Suprapubic skin (tissue), 4 donors: ENCODE measurements at regions not wholly inside any gene's neighbourhood (a gene's known extent, or its start where the extent isn't known, plus 50 kb on each side); places are given as distances from the start of the nearest gene placed in this dataset.
"Not testable (repeated sequence)": the region's sequence is repeated elsewhere in the genome, so short reads cannot be mapped to it uniquely, and the experiment has no call there.

Experiments
- DNase-seq, 2 donors: peaks; one replicate each; pipeline ENCODE4 v3.0.0-alpha.2; 2019; ENCODE audit warnings: low spot score in 2 of 2
- H3K27ac ChIP-seq: fragments of 200-600 bp; sonication (generic); one replicate; pipeline ENCODE4 v1.5.1; 2019
- H3K27me3 ChIP-seq: fragments of 200-600 bp; sonication (generic); one replicate; pipeline ENCODE4 v1.5.1; 2019
- H3K36me3 ChIP-seq: fragments of 200-600 bp; sonication (generic); one replicate; pipeline ENCODE4 v1.5.1; 2019
- H3K4me1 ChIP-seq: fragments of 200-600 bp; sonication (generic); one replicate; pipeline ENCODE4 v1.5.1; 2019
- H3K4me3 ChIP-seq: fragments of 200-600 bp; sonication (generic); one replicate; pipeline ENCODE4 v1.5.1; 2019; ENCODE audit warnings: mild to moderate bottlenecking
- H3K9me3 ChIP-seq: fragments of 200-600 bp; sonication (generic); one replicate; pipeline ENCODE4 v1.5.1; 2019
- CTCF ChIP-seq, 2 donors: fragments of 200-600 bp in 1 of 2; fragments of 450-650 bp in 1 of 2; sonication (generic) in 1 of 2; IDR thresholded peaks; one replicate each; pipeline ENCODE4 v1.5.1; 2016 to 2019; ENCODE audit warnings: antibody characterized with exemption in 2 of 2, mild to moderate bottlenecking in 1 of 2, moderate library complexity in 1 of 2
- EP300 ChIP-seq: sonication (generic); formaldehyde crosslinking; IDR thresholded peaks from one replicate; pipeline ENCODE4 v1.6.1; 2017; ENCODE audit warnings: antibody characterized with exemption
- POLR2A ChIP-seq, 2 donors: fragments of 450-650 bp; IDR thresholded peaks; one replicate each; pipeline ENCODE4 v1.6.1; 2017; ENCODE audit warnings: antibody characterized with exemption in 2 of 2, mild to moderate bottlenecking in 2 of 2, moderate library complexity in 2 of 2
- POLR2AphosphoS5 ChIP-seq, 3 donors: sonication (generic); formaldehyde crosslinking; IDR thresholded peaks; one replicate each; pipeline ENCODE4 v1.6.1; 2017; ENCODE audit warnings: antibody characterized with exemption in 3 of 3
- WGBS: methylation state at CpG from one replicate; pipeline ENCODE4 v1.1.5; 2018; 5-methylcytosine and 5-hydroxymethylcytosine counted together

- no peaks in the 10 kb centered on the region for H3K36me3 ChIP-seq
- no peak overlapping the region for H3K27ac ChIP-seq
- H3K9me3 ChIP-seq, result no peaks in the 10 kb centered on the region
- DNase-seq, result no peak
- H3K27me3 ChIP-seq, result no peaks in the 10 kb centered on the region
- WGBS, result 46% methylated on average over 1 of the region's 1 CpG
- no peaks in the 10 kb centered on the region for H3K4me1 ChIP-seq
- TF ChIP-seq POLR2A (IDR thresholded peaks at IDR 0.05), result no peak
- no peak for TF ChIP-seq POLR2AphosphoS5 (IDR thresholded peaks at IDR 0.05)
- no peak for TF ChIP-seq EP300
- no peak for TF ChIP-seq CTCF (IDR thresholded peaks at IDR 0.05)
- no peak overlapping the region for H3K4me3 ChIP-seq
Observed at GRCh38 chr21:24436236-24436635, 1171.0 kb downstream of the MRPL39 start.

- 48% methylated on average over 8 of the region's 8 CpGs for WGBS
- no peaks in the 10 kb centered on the region for H3K36me3 ChIP-seq
- H3K4me1 ChIP-seq, result no peaks in the 10 kb centered on the region
- H3K4me3 ChIP-seq, result peak overlapping the region; percentile 34
- TF ChIP-seq CTCF (IDR thresholded peaks at IDR 0.05) (no peak), POLR2AphosphoS5 (IDR thresholded peaks at IDR 0.05) (no peak), POLR2A (IDR thresholded peaks at IDR 0.05) (no peak), EP300 (no peak)
- no peak overlapping the region for H3K27ac ChIP-seq
- no peaks in the 10 kb centered on the region for H3K9me3 ChIP-seq
- no peaks in the 10 kb centered on the region for H3K27me3 ChIP-seq
- no peak for DNase-seq
Observed at GRCh38 chr21:24428591-24429199, 1178.6 kb downstream of the MRPL39 start.

- H3K27ac ChIP-seq, result no peak overlapping the region
- no peaks in the 10 kb centered on the region for H3K27me3 ChIP-seq
- H3K4me3 ChIP-seq, result no peak overlapping the region
- no peaks in the 10 kb centered on the region for H3K9me3 ChIP-seq
- WGBS, result 70% methylated on average over 4 of the region's 4 CpGs
- H3K36me3 ChIP-seq, result no peaks in the 10 kb centered on the region
- H3K4me1 ChIP-seq, result no peaks in the 10 kb centered on the region
- DNase-seq, result no peak
- TF ChIP-seq POLR2A (IDR thresholded peaks at IDR 0.05), result no peak
- no peak for TF ChIP-seq POLR2AphosphoS5 (IDR thresholded peaks at IDR 0.05)
- no peak for TF ChIP-seq EP300
Observed at GRCh38 chr21:24424776-24425175, 1182.5 kb downstream of the MRPL39 start.

- Histone ChIP-seq H3K36me3 (no peaks in the 10 kb centered on the region), H3K27ac (no peak overlapping the region), H3K4me1 (no peaks in the 10 kb centered on the region), H3K27me3 (no peaks in the 10 kb centered on the region), H3K4me3 (no peak overlapping the region), H3K9me3 (no peaks in the 10 kb centered on the region)
- TF ChIP-seq CTCF (IDR thresholded peaks at IDR 0.05) (no peak), EP300 (no peak), POLR2A (IDR thresholded peaks at IDR 0.05) (no peak), POLR2AphosphoS5 (IDR thresholded peaks at IDR 0.05) (no peak)
- no peak for DNase-seq
Observed at GRCh38 chr21:24423546-24423945, 1183.7 kb downstream of the MRPL39 start.

GRCh38 chr21:24420689-24421088 lies 1186.6 kb downstream of the MRPL39 start:
- Histone ChIP-seq H3K27ac (no peak overlapping the region), H3K4me3 (no peak overlapping the region), H3K27me3 (no peaks in the 10 kb centered on the region), H3K4me1 (no peaks in the 10 kb centered on the region), H3K9me3 (no peaks in the 10 kb centered on the region), H3K36me3 (no peaks in the 10 kb centered on the region)
- TF ChIP-seq EP300 (no peak), POLR2A (IDR thresholded peaks at IDR 0.05) (no peak), POLR2AphosphoS5 (IDR thresholded peaks at IDR 0.05) (no peak), CTCF (IDR thresholded peaks at IDR 0.05) (no peak)
- WGBS, result 30% methylated on average over 1 of the region's 1 CpG
- DNase-seq, result no peak

GRCh38 chr21:24419641-24420040 lies 1187.6 kb downstream of the MRPL39 start:
- not testable (repeated sequence) for H3K9me3 ChIP-seq, H3K27ac ChIP-seq, H3K4me3 ChIP-seq, DNase-seq, H3K27me3 ChIP-seq, H3K36me3 ChIP-seq, H3K4me1 ChIP-seq
